H1 (cell line): ENCODE measurements at regions not wholly inside any gene's neighbourhood (a gene's known extent, or its start where the extent isn't known, plus 50 kb on each side); places are given as distances from the start of the nearest gene placed in this dataset.

Experiments used
- CBX5 ChIP-seq: fragments of 300-800, 300-1000 bp; sonication (generic); IDR thresholded peaks from 2 replicates; pipeline ENCODE4 v1.7.1; 2016; ENCODE audit warnings: antibody characterized with exemption, low read length, low read depth
- PHF8 ChIP-seq: fragments of 200-600 bp; sonication (generic); conservative IDR thresholded peaks from 2 replicates; pipeline ENCODE4 v1.7.1; 2012; ENCODE audit warnings: low read depth, mild to moderate bottlenecking, inconsistent platforms, low read length, moderate library complexity
- POLR2A ChIP-seq, 2 experiments: IDR thresholded peaks; 1 replicate in 1 of 2; 2 replicates in 1 of 2; pipeline ENCODE4 v1.6.1; 2011; ENCODE audit warnings: low read depth in 2 of 2, low read length in 2 of 2, mild to moderate bottlenecking in 2 of 2; ENCODE audit errors: control extremely low read depth in 1 of 2
- SIRT6 ChIP-seq: IDR thresholded peaks from one replicate; pipeline ENCODE4 v1.7.1; 2012; ENCODE audit warnings: low read length, inconsistent platforms
- ZNF274 ChIP-seq: IDR thresholded peaks from 2 replicates; pipeline ENCODE4 v1.7.0; 2012; ENCODE audit warnings: low read length, borderline replicate concordance; ENCODE audit errors: extremely low read depth
- TF ChIP-seq, protein P1 (sequence below): IDR thresholded peaks from 2 replicates; pipeline ENCODE4 v1.6.1; 2012; ENCODE audit warnings: inconsistent platforms
- TF ChIP-seq, protein P2 (sequence below), 3 experiments: IDR thresholded peaks; 1 replicate in 2 of 3; 2 replicates in 1 of 3; pipeline versions ENCODE4 v1.5.1 to v1.6.1; 2011; ENCODE audit warnings: low read length in 3 of 3, mild to moderate bottlenecking in 3 of 3, inconsistent platforms in 2 of 3, low read depth in 1 of 3, moderate library complexity in 1 of 3; ENCODE audit not compliant: insufficient read depth in 1 of 3; ENCODE audit errors: control extremely low read depth in 1 of 3

DNA sequence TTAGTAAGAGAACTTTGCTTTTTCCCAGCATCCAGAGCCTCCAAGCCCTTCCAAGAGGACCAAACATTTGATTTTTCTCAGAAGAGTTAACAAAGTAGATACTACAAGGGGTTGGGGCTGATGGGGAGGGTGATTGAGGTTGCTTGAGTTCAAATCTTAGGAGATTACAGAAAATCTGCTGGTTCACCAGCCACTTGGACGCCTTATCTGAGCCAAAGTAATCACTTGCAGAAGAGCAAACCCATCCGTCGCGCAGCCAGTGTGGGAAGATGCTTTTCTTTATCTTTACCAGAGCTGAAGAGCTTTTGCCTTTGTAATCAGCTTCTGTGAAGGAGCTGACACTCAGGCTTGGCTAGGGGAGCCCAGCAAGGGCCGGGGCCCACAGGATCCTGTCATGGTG is 91.9 kb upstream of the CTTNBP2NL start (continued):
- TF ChIP-seq, protein P1, sequence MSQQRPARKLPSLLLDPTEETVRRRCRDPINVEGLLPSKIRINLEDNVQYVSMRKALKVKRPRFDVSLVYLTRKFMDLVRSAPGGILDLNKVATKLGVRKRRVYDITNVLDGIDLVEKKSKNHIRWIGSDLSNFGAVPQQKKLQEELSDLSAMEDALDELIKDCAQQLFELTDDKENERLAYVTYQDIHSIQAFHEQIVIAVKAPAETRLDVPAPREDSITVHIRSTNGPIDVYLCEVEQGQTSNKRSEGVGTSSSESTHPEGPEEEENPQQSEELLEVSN = no peak
- no peak for TF ChIP-seq PHF8
- no peak for TF ChIP-seq ZNF274
- TF ChIP-seq SIRT6 = no peak
- TF ChIP-seq CBX5 = no peak
- TF ChIP-seq, protein P2, sequence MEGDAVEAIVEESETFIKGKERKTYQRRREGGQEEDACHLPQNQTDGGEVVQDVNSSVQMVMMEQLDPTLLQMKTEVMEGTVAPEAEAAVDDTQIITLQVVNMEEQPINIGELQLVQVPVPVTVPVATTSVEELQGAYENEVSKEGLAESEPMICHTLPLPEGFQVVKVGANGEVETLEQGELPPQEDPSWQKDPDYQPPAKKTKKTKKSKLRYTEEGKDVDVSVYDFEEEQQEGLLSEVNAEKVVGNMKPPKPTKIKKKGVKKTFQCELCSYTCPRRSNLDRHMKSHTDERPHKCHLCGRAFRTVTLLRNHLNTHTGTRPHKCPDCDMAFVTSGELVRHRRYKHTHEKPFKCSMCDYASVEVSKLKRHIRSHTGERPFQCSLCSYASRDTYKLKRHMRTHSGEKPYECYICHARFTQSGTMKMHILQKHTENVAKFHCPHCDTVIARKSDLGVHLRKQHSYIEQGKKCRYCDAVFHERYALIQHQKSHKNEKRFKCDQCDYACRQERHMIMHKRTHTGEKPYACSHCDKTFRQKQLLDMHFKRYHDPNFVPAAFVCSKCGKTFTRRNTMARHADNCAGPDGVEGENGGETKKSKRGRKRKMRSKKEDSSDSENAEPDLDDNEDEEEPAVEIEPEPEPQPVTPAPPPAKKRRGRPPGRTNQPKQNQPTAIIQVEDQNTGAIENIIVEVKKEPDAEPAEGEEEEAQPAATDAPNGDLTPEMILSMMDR (IDR thresholded peaks at IDR 0.05; ENCODE audit: control extremely low read depth in 1 of 3, insufficient read depth in 1 of 3, low read depth in 1 of 3, low read length in 3 of 3) = no peak
- no peak for TF ChIP-seq POLR2A (IDR thresholded peaks at IDR 0.05; ENCODE audit: control extremely low read depth in 1 of 2, low read depth in 2 of 2, low read length in 2 of 2)
